ENCODE measurements at regions not wholly inside any gene's neighbourhood (a gene's known extent, or its start where the extent isn't known, plus 50 kb on each side); places are given as distances from the start of the nearest gene placed in this dataset.
"Not testable (repeated sequence)": the region's sequence is repeated elsewhere in the genome, so short reads cannot be mapped to it uniquely, and the experiment has no call there.

GRCh38 chr9:7313389-7313788 lies 486.2 kb downstream of the DMAC1 start:
- TF ChIP-seq, protein P1, sequence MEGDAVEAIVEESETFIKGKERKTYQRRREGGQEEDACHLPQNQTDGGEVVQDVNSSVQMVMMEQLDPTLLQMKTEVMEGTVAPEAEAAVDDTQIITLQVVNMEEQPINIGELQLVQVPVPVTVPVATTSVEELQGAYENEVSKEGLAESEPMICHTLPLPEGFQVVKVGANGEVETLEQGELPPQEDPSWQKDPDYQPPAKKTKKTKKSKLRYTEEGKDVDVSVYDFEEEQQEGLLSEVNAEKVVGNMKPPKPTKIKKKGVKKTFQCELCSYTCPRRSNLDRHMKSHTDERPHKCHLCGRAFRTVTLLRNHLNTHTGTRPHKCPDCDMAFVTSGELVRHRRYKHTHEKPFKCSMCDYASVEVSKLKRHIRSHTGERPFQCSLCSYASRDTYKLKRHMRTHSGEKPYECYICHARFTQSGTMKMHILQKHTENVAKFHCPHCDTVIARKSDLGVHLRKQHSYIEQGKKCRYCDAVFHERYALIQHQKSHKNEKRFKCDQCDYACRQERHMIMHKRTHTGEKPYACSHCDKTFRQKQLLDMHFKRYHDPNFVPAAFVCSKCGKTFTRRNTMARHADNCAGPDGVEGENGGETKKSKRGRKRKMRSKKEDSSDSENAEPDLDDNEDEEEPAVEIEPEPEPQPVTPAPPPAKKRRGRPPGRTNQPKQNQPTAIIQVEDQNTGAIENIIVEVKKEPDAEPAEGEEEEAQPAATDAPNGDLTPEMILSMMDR (conservative IDR thresholded peaks at IDR 0.05 in 1 of 2, IDR thresholded peaks at IDR 0.05 in 1 of 2; ENCODE audit: low read depth in 1 of 2, low read length in 2 of 2) = no peak
- Histone ChIP-seq H3K9ac (ENCODE audit: insufficient read depth, low read length) (no peak overlapping the region), H4K20me1 (ENCODE audit: control insufficient read depth, extremely low read depth, insufficient read depth, low read length) (no peaks in the 10 kb centered on the region), H3K9me3 (ENCODE audit: control insufficient read depth, insufficient read depth, low read depth, low read length) (no peaks in the 10 kb centered on the region), H2AFZ (ENCODE audit: low read length) (no peak overlapping the region), H3K79me2 (ENCODE audit: control insufficient read depth, insufficient read depth, low read length) (no peaks in the 10 kb centered on the region), H3K36me3 (ENCODE audit: control insufficient read depth, insufficient read depth, low read length) (no peaks in the 10 kb centered on the region), H3K4me3 (replicated peaks in 1 of 4; ENCODE audit: control extremely low read depth in 1 of 4, insufficient read depth in 1 of 4, low read depth in 3 of 4, low read length in 4 of 4) (no peak overlapping the region), H3K27me3 (ENCODE audit: control insufficient read depth, insufficient read depth, low read length) (no peaks in the 10 kb centered on the region), H3K4me1 (ENCODE audit: control insufficient read depth, extremely low read depth, insufficient read depth, low read length) (no peaks in the 10 kb centered on the region), H3K27ac (ENCODE audit: insufficient read depth, low read length) (no peak overlapping the region), H3K4me2 (ENCODE audit: extremely low read depth, insufficient read depth, low read length) (no peak overlapping the region)
- DNase-seq (ENCODE audit: low read depth in 2 of 2) = peak in 1 of 2 donors; percentile 9

DNA sequence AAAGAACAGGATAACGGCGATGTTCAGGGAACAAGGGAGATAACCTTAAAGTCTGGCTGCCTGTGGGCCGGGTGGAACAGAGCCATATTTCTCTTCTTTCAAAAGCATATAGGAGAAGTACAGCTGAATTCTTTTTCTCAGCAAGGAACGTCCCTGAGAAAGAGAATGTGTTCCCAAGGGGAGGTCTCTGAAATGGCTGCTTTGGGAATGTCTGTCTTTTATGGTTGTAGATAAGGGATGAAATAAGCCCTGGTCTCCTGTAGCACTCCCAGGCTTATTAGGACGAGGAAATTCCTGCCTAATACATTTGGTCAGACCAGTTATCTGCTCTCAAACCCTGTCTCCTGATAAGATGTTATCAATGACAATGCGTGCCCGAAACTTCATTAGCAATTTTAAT lies 490.5 kb downstream of the DMAC1 start:
- H2AFZ ChIP-seq (ENCODE audit: low read length); H3K36me3 ChIP-seq (ENCODE audit: control insufficient read depth, insufficient read depth, low read length); H3K79me2 ChIP-seq (ENCODE audit: control insufficient read depth, insufficient read depth, low read length); H3K27ac ChIP-seq (ENCODE audit: insufficient read depth, low read length); H3K4me3 ChIP-seq (replicated peaks in 1 of 4; ENCODE audit: control extremely low read depth in 1 of 4, insufficient read depth in 1 of 4, low read depth in 3 of 4, low read length in 4 of 4); H3K9ac ChIP-seq (ENCODE audit: insufficient read depth, low read length); DNase-seq (ENCODE audit: low read depth in 2 of 2); H3K4me2 ChIP-seq (ENCODE audit: extremely low read depth, insufficient read depth, low read length); H3K9me3 ChIP-seq (ENCODE audit: control insufficient read depth, insufficient read depth, low read depth, low read length); H4K20me1 ChIP-seq (ENCODE audit: control insufficient read depth, extremely low read depth, insufficient read depth, low read length); H3K4me1 ChIP-seq (ENCODE audit: control insufficient read depth, extremely low read depth, insufficient read depth, low read length); H3K27me3 ChIP-seq (ENCODE audit: control insufficient read depth, insufficient read depth, low read length): not testable (repeated sequence)

GRCh38 chr9:7305677-7306076 lies 493.9 kb downstream of the DMAC1 start:
- no peak overlapping the region for H3K4me3 ChIP-seq (replicated peaks in 1 of 4; ENCODE audit: control extremely low read depth in 1 of 4, insufficient read depth in 1 of 4, low read depth in 3 of 4, low read length in 4 of 4)
- no peaks in the 10 kb centered on the region for H3K9me3 ChIP-seq (ENCODE audit: control insufficient read depth, insufficient read depth, low read depth, low read length)
- H3K27me3 ChIP-seq (ENCODE audit: control insufficient read depth, insufficient read depth, low read length) = peaks cover 2% of the 10 kb centered on the region
- H3K36me3 ChIP-seq (ENCODE audit: control insufficient read depth, insufficient read depth, low read length) = no peaks in the 10 kb centered on the region
- no peak for DNase-seq (ENCODE audit: low read depth in 2 of 2)
- no peak overlapping the region for H3K4me2 ChIP-seq (ENCODE audit: extremely low read depth, insufficient read depth, low read length)
- H3K27ac ChIP-seq (ENCODE audit: insufficient read depth, low read length) = no peak overlapping the region
- no peaks in the 10 kb centered on the region for H4K20me1 ChIP-seq (ENCODE audit: control insufficient read depth, extremely low read depth, insufficient read depth, low read length)
- H3K4me1 ChIP-seq (ENCODE audit: control insufficient read depth, extremely low read depth, insufficient read depth, low read length) = no peaks in the 10 kb centered on the region
- no peak overlapping the region for H2AFZ ChIP-seq (ENCODE audit: low read length)
- no peak overlapping the region for H3K9ac ChIP-seq (ENCODE audit: insufficient read depth, low read length)
- no peaks in the 10 kb centered on the region for H3K79me2 ChIP-seq (ENCODE audit: control insufficient read depth, insufficient read depth, low read length)
- no peak for TF ChIP-seq EZH2 (IDR thresholded peaks at IDR 0.05; ENCODE audit: low read length, missing control alignments)
- TF ChIP-seq, protein P1 (conservative IDR thresholded peaks at IDR 0.05 in 1 of 2, IDR thresholded peaks at IDR 0.05 in 1 of 2; ENCODE audit: low read depth in 1 of 2, low read length in 2 of 2) = no peak

GRCh38 chr9:7304627-7304995 lies 495.0 kb downstream of the DMAC1 start:
- Histone ChIP-seq H3K36me3 (ENCODE audit: control insufficient read depth, insufficient read depth, low read length) (no peaks in the 10 kb centered on the region), H3K9ac (ENCODE audit: insufficient read depth, low read length) (no peak overlapping the region), H3K4me1 (ENCODE audit: control insufficient read depth, extremely low read depth, insufficient read depth, low read length) (no peaks in the 10 kb centered on the region), H3K27ac (ENCODE audit: insufficient read depth, low read length) (no peak overlapping the region), H3K4me3 (replicated peaks in 1 of 4; ENCODE audit: control extremely low read depth in 1 of 4, insufficient read depth in 1 of 4, low read depth in 3 of 4, low read length in 4 of 4) (no peak overlapping the region), H3K79me2 (ENCODE audit: control insufficient read depth, insufficient read depth, low read length) (no peaks in the 10 kb centered on the region), H3K9me3 (ENCODE audit: control insufficient read depth, insufficient read depth, low read depth, low read length) (no peaks in the 10 kb centered on the region), H2AFZ (ENCODE audit: low read length) (no peak overlapping the region), H3K4me2 (ENCODE audit: extremely low read depth, insufficient read depth, low read length) (no peak overlapping the region), H4K20me1 (ENCODE audit: control insufficient read depth, extremely low read depth, insufficient read depth, low read length) (no peaks in the 10 kb centered on the region), H3K27me3 (ENCODE audit: control insufficient read depth, insufficient read depth, low read length) (peaks cover 2% of the 10 kb centered on the region)
- no peak for DNase-seq (ENCODE audit: low read depth in 2 of 2)
- no peak for TF ChIP-seq EZH2 (IDR thresholded peaks at IDR 0.05; ENCODE audit: low read length, missing control alignments)
- TF ChIP-seq, protein P1 (conservative IDR thresholded peaks at IDR 0.05 in 1 of 2, IDR thresholded peaks at IDR 0.05 in 1 of 2; ENCODE audit: low read depth in 1 of 2, low read length in 2 of 2) = no peak

All from fibroblast of lung (primary cell).